IPS DF 4.7 (cell line): ENCODE measurements at regions not wholly inside any gene's neighbourhood (a gene's known extent, or its start where the extent isn't known, plus 50 kb on each side); places are given as distances from the start of the nearest gene placed in this dataset.

Experiments used
- DNase-seq: peaks from one replicate; pipeline ENCODE4 v3.0.0-alpha.2; 2013; ENCODE audit warnings: low spot score; ENCODE audit errors: extremely low read depth

GRCh38 chr6:144718431-144718830, 433.3 kb downstream of the UTRN start:
- DNase-seq = no peak

GRCh38 chr6:144721232-144721631, 436.1 kb downstream of the UTRN start:
- DNase-seq = no peak

GRCh38 chr6:144722154-144722737, 437.1 kb downstream of the UTRN start:
- no peak for DNase-seq

GRCh38 chr6:144722925-144723324, 437.8 kb downstream of the UTRN start:
- DNase-seq = no peak

- no peak for DNase-seq
These were observed 438.3 kb downstream of the UTRN start for GRCh38 chr6:144723431-144723830.

- no peak for DNase-seq
These were observed 439.7 kb downstream of the UTRN start for GRCh38 chr6:144724818-144725217.

GRCh38 chr6:144725736-144726522, 440.8 kb downstream of the UTRN start:
- DNase-seq = no peak

GRCh38 chr6:144728804-144729203, 443.7 kb downstream of the UTRN start:
- no peak for DNase-seq

GRCh38 chr6:144729502-144729901, 444.4 kb downstream of the UTRN start:
- no peak for DNase-seq

GRCh38 chr6:144730088-144730645, 445.0 kb downstream of the UTRN start:
- no peak for DNase-seq

- no peak for DNase-seq
These were observed 446.1 kb downstream of the UTRN start for GRCh38 chr6:144731229-144731628.

- DNase-seq = no peak
These were observed 451.6 kb downstream of the UTRN start for GRCh38 chr6:144736763-144737162.

- no peak for DNase-seq
These were observed 452.9 kb downstream of the UTRN start for GRCh38 chr6:144737998-144738397.

- DNase-seq = no peak
These were observed 454.7 kb downstream of the UTRN start for GRCh38 chr6:144739873-144740272.

- no peak for DNase-seq
These were observed 456.5 kb downstream of the UTRN start for GRCh38 chr6:144741659-144742058.

- no peak for DNase-seq
These were observed 457.6 kb downstream of the UTRN start for GRCh38 chr6:144742779-144743178.

- no peak for DNase-seq
These were observed 459.6 kb downstream of the UTRN start for GRCh38 chr6:144744720-144745119.

GRCh38 chr6:144745439-144745838, 460.3 kb downstream of the UTRN start:
- no peak for DNase-seq

- DNase-seq = no peak
These were observed 461.9 kb downstream of the UTRN start for GRCh38 chr6:144746902-144747469.

GRCh38 chr6:144749263-144749662, 464.1 kb downstream of the UTRN start:
- DNase-seq = no peak

GRCh38 chr6:144753023-144753705, 468.0 kb downstream of the UTRN start:
- DNase-seq = no peak

- DNase-seq = no peak
These were observed 471.3 kb downstream of the UTRN start for GRCh38 chr6:144756469-144756868.
